ENCODE measurements at regions not wholly inside any gene's neighbourhood (a gene's known extent, or its start where the extent isn't known, plus 50 kb on each side); places are given as distances from the start of the nearest gene placed in this dataset.

DNA sequence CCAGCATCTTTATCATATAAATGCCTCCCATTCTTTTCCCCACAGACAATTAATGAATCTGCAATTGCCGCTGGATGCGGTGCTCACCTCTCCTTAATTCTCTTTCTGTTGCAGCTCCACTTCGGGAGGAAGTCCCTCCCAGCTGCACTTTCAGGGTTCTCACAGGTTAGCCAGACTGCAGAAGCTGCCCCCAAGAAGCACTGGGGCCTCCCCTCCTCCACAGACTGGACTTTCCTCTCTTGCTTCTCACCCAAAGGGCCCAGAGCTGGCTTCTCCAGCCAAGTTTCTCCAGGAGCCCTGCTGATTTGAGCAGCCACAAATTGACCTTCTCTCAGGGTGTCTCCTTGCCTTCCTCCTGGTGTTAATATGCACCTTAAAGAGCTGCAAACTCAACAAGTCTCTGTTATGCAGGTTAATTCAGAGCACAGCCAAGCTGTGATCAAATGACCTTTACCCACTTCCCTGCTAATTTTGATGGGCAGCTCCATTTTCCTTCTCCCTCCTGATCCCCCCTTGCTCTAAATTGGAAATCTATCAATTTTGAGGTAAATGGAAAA, 298.9 kb downstream of the BUD13 start:
- DNase-seq (ENCODE audit: low spot score): no peak

DNA sequence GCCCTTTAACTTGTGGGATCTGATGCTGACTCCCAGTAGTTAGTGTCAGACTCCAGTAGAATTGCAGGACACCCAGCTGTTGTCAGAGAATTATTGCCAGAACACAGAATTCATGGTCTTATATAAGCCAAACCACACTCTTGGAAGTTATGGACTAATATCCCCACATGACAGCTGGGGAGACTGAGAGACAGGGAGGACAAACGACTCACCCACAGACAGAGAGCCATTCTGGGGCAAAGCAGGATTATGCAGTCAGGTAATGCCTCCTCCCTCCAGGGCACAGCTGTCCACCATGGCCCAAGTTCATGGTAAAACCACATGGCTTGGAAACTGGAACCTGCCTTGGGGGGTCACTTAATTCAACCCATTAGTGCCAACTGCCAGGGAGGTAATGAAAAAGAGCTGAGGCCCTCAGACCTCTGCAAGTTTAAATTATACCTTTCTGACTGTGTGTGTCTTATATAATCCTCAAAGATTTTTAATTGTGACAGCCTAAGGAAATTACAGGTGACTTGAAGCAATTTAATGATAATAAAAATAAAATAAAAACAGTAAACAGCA, 299.5 kb downstream of the BUD13 start:
- DNase-seq (ENCODE audit: low spot score): no peak

DNA sequence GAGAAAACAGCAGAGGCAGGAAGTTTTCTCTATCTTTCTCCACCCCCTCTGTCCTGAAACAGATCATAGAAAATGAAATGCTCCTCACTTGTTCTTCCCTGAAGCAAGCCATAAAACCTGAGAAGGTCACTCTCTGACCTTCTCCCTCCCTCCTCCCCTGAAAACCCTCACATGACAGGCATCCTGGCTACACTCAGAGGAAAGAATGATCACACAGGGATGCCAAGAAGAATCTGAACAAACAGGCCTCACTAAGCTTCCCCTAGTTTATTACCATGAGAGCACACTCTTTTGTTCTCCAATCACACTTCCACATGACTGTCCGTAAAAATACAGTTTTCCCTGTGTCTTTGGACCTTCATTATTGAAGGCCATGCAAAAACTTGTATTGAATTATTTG, 300.1 kb downstream of the BUD13 start:
- no peak for DNase-seq (ENCODE audit: low spot score)

DNA sequence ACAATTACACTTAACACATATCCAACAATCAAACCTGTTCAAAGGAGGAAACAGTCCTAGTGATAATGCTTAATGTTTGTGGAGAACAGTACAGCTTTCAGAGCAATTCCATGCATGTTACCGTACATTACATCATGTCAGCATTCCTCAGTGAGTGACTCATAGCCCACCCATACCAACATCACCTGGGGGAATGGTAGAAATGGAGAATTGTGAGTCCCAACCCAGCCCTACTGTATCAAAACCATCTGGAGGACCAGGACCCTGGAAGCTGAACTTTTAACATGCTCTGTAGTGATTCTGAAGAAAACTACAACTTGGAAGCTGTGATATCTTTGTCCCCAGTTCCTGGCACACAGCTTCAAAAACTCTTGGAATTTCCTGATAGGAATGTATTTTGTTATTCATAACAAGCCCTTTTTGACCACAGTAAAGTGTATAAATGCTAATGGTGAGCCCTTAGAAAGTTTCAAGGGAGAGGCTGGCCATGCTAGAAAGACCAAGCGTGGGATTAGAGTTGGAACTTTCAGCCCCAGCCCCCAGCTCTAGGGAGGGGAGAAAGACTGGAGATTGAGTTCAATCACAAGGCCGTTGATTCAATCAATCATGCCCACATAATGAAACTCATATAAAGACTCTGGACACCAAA, 301.1 kb downstream of the BUD13 start:
- no peak for DNase-seq (ENCODE audit: low spot score)

DNA sequence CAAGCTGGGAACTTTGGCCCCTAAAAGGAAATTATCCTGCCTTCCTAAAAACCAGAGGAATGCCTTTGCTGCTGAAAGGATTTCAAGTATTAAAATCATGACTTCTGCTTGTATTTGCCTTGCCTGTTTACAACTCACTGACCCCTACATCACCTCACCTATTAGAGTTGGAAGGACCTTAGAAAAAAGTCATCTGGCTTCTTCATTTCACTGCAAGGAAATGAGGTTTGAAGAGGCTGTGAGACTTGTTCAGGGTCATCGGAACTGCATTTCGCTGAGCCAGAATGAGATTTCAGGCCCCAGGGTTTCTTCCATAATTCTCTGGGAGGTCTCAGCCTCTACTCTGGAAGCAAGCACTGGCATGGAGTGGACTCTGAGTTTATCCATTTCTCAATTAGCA, 304.1 kb downstream of the BUD13 start:
- DNase-seq (ENCODE audit: low spot score): no peak

DNA sequence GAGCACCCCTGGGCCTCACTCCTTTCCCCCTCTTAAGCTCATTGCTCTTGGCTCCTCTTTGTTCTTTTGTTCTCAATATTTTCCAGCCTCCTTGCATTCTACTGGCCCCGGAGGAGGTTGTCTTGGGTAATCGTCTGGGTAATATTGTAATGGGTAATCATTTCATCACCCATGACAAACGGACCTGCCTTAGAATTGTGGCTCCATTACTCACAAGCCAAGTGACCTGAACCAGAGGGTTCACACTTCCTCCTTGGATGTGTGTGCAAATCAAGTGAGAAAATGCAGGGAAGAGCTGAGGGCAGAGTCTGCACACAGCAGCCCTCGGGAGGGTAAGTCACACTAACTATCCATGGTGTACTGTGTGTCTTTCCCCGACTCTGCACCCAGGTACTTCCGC, 305.0 kb downstream of the BUD13 start:
- no peak for DNase-seq (ENCODE audit: low spot score)

DNA sequence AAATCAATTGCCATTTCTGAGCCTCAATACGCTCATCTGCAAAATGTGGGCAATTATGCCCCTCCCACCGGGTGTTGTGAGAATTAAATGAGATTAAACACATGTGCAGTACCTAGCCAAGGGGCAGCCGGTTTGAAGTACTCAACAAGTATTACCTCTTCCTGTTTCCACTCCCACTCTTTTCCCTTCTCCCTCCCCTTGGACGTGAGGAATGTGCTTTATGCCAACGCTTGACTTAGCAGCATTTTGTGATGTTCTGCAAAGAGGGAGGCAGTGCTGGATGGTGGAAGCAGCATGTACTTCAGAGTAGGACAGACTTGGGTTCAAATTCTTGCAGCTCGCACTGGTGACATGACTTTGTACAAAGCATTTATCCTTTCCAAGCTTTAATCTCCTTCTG, 306.0 kb downstream of the BUD13 start:
- no peak for DNase-seq (ENCODE audit: low spot score)

DNA sequence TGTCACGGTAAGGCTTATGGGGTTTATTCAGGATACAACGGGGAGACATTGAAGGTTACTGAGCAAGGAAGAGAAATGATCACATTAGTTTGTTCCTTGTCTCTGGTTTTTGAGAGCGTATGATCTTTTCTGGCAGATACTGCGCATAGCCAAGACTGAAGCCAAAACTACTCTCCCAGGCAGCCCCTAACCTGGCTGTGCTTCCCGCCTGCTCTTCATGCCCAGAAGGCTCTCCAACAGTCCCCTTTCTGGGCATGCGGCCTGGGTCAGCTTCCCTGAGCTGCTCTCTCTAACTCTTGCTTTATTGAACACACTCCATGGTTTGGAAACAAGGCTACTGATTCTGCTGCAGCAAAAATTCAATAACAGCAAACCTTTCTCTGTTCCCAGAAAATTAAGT, 306.6 kb downstream of the BUD13 start:
- no peak for DNase-seq (ENCODE audit: low spot score)

DNA sequence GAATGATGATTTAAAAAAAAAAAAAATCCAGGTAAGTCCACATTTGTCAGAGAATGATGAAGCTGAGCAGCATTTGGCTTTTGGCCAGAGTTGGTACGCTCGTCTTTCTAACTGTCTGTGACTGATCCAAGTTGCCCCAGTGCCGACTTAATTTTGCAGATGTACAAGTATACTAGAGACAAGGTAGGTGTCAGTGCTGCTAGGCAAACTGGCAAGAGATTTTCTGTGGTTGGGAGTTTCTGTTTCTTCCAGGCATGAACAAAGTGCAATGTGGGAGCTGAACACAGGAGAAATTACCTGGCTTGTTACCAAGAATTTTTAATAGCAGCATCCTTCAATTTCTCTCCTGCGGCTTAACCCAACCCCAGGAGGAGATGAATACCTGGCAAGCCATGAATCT, 307.7 kb downstream of the BUD13 start:
- DNase-seq (ENCODE audit: low spot score): no peak

DNA sequence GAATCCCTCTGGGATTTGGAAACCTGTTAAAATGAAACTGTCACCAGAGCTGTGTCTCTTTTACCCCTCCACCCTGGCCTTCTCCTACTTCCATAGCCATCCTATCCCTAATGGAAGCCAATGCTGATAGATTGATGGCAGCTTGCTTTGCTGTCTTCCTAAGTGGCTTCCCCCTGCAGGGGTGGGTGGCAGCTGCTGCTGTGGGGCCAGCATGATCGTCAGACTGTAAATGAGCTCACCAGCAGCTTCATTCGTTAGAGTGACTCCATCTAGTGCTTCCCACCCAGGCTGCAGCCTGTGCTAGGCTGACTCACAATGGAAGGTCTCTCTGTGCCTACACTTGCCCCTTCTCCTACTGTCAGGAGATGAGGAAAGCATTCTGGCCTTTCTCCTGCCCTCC, 311.0 kb downstream of the BUD13 start:
- DNase-seq (ENCODE audit: low spot score): no peak

DNA sequence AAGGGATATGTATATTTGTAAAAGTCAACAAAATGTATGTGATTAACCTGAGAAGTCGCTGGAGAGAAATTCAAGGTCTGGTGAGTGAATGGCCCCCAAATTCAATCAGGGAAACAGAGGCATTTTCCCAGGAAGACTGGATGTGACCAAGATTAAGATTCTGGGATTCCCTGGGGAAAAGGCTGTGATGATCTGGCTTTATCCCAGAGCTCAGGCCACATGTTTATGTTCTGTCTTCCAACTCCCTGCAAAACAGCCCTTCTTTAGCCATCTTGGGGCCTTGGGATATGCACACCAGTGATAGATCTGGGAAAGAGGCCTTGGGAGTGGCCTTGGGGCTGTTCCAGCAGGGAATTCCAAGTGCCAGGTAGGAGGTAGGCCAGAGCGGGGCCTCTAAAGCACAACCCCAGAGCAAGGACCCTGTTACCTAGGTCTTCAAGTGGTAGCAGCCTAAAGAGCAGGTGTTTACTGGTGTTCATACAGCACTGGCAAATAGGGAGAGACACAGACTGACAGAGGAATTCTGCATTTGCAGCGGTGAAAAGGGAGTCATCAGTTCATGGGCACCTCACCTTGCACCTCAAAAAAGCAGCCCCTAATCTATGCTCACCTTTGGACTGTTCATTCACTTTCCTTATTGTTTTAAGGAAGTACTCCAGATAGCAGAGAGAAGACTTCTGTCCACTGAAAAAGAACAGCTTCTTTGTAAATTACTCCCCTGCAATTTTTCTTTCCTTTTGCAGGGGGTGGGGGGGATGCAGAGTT, 312.4 kb downstream of the BUD13 start:
- DNase-seq (ENCODE audit: low spot score): no peak

DNA sequence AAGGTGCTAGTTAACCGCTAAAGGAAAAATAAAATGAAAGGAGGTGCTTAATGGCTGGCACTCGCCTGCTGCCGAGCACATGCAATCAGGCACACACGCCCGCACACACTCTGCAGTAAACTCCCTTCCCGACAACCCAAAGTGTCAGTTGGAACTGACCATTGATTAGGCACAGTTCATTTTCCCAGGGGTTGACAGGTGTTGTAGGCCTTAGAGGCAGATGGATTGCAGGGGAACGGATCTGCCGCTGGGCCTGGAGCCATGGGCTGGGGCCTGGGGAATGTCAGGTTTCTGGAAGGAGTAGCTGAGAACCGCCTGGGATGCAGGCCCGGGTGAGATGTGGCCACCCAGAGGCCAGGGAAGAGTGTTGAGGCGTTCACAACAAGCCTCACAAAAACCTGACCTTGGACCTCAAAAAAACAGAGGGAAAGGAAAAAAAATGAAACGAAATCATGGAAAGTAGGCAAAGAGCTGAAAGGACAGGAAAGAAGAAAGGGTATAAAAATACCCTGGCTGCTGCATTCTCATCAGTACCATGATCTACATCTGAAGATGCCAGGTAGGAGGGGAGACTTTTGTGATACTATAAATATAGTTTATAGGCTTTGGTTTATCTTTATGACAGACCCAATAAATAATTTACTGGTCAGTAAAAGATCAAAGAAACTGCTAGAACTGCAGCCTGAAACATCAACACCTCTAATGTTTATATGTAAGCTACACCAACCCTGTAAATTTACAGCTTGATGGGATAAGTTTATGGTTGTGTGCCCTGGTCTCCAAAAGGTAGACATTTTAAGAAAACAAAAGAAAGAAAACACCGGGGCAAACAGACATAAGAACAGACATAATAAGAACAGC, 313.4 kb downstream of the BUD13 start:
- no peak for DNase-seq (ENCODE audit: low spot score)

DNA sequence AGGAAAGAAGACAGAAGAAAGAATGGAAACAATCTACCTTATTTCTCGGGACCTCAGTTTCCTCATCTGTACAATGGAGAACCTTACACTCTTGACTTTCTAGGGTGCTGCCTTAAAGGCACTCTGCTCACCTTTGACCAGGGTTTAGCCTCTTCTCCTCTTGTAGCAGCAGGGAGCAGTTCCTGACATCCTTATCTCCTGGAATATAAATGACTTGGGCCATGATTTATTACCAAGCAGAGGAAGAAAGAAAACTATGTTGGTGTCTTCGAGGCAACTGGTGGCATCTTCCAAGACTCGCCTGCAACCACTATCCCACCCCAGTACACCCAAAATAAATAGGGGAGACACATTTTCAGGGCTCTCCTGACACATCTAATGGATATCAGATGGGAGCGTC, 314.2 kb downstream of the BUD13 start:
- DNase-seq (ENCODE audit: low spot score): no peak

DNA sequence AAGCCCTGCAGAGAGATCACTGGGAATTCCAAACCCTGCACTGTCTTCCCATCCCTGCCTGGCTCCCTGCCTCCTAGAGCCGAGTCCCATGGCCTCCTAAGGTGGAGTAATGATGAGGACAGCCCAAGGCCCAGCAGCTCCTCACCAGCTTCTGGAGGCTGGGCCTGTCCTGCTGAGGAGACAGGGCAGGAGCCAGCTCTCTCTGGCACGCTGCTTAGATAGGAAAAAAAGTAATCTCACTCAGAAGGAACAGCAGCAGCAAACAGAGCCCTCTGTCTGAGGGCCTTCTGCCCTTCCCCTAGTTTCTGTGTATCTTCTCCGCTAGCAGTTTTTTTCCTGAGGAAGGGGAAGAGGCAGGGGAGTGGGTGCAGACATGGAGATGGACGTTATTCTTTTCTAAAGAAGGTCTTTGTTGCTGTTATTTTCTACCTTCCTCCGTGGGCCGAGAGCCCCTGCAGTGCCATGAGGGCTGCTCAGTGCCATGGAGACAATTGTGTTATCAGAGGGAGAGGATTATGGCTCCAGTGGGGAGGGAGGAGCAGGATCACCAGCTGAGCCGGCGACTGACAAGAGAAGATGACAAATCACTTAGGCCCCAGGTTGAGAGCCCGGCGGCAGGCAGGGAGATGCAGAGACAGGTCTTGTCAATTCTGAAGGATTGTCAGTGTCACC, 315.3 kb downstream of the BUD13 start:
- DNase-seq (ENCODE audit: low spot score): no peak

DNA sequence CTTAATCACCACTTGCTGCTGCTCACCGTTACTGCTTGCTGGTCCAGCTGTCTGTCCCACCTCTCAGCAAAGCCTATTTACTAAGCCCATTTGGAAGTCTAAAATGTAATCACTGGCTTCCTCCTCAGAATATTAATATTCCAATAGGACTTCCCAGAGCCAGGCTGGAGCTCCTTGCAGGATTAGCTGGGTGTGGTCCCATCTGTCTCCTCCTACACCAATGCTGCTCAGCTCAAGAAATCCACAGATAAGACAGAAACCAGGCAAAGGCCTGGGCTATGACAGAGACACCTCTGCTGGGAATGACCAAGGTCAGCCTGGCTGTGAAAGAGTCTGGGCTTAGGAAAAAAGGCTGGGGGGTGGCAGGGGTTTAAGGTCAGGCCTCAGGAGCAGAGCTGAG, 317.8 kb downstream of the BUD13 start:
- no peak for DNase-seq (ENCODE audit: low spot score)

DNA sequence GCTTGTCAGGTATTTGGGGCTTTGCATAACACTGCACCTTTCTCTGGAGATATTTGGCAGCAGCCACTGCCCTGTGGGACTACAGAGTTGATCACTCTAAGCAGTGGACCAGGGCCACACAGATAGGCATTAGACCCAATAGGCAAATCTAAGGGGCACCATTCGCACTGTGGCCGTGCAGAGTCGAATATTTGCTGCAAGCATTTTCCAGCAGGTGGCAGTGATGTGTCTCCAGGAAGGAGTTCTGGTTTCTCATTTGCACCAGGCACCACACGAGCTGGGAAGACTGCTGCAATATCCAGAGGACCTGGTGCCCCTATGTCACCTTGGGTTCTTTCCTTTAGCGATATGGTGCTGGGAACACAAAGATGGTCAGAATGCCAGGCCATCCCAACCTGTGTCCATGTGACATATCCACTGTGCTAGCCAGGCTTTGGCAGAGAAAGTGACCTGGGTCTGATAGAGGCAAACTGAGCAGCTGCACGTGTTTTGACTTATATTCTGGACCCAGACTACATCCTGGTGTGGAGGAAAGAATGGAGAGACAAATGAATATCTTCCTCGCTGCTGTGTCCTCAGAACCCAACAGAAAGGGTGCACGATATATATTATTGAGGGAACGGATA, 318.7 kb downstream of the BUD13 start:
- no peak for DNase-seq (ENCODE audit: low spot score)

DNA sequence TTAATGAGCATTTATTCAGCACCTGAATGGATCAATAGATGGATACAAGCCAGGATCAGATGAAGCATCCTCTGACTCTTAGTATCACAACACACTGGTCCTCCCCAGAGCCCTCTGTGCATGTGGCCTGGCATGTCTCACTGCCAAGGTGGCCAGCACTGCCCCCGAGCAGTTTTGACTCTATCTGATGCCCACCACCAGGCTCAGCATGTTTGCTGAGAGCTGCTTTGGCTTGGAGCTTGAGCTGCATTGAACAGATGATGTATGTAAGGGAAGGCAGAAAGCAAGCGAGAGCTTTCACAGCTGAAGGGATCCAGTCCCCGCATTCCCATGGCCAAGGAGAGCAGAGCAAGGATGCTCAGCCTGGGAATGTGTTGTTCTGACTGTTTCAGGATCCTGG, 320.3 kb downstream of the BUD13 start:
- no peak for DNase-seq (ENCODE audit: low spot score)

DNA sequence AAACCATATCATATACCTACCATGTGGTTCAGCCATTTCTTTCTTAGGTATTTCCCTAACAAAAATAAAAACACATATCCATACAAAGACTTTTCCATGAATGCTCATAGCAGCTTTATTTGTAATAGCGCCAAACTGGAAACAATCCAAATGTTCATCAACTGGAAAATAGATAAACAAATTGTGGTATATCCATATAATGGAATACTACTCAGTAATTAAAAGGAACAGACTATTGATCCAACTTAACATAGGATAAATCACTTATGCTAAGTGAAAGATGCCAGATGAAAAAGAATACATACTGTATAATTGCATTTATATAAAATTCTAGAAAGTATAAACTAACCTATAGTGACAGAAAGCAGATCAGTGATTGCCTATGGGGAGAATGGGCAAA, 323.3 kb downstream of the BUD13 start:
- DNase-seq (ENCODE audit: low spot score): no peak

DNA sequence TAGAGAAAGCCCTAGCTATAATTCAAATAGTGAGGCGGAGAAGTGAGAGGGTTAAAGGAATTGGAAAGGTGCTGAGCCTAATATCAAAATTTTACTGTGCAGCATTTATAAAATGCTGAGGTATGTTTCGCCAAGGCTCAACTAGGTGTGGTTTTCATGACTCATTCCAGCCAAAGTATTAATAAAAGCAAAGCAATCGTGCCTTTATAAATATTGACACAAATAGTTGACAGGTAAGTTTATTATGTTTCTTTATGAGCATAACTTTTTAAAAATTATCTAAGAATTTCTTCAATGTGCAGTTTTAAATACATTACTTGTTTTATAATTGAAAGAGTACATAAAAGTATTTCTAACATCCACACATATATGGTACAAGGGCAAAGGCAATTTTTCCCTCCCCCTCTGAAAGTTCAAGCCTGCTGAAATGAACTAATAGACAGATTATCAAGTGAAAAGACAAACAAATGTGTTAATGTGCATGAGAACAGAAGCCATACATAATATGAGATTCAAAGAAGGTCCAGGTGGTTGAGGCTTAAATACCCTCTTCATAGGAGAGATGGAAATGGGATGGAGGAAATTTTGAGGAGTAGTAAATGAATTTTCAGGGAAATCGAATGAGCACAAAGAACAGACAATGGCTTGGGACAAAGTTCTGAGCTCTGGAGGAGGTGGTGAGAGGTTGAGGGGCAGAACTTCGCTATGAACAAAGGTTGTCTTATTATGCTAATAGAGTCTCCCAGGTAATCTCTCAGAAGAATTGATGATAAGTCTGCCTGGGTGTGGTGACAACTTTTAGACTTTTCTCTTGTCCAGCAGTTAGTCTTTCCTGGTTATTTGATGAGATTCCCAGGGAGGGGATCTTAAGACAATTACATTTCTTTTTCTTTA, 326.5 kb downstream of the BUD13 start:
- DNase-seq (ENCODE audit: low spot score): no peak
